PC-3 (cell line): ENCODE measurements at regions not wholly inside any gene's neighbourhood (a gene's known extent, or its start where the extent isn't known, plus 50 kb on each side); places are given as distances from the start of the nearest gene placed in this dataset.

Experiments used
- ATAC-seq: fragments of 200-7000 bp; cut with Tn5 transposase; 2 replicates; pipeline ENCODE4 v1.9.1; 2020; ENCODE audit warnings: mild to moderate bottlenecking, moderate library complexity
- BruUV-seq: library from RNA; stranded (reverse); fragments of 400-500 nt; replicated peaks from 2 replicates; lab custom pipeline; 2021; lab: Mats Ljungman, UMichigan
- CTCF ChIA-PET: fragments of 300-600 bp; sonication (Branson Sonifier 250); formaldehyde crosslinking; loops from one replicate; lab custom pipeline; 2022; ENCODE audit warnings: antibody characterized with exemption; lab: Charles Lee
- POLR2A ChIA-PET: fragments of 300-600 bp; sonication (Branson Sonifier 250); formaldehyde crosslinking; loops from one replicate; lab custom pipeline; 2022; ENCODE audit warnings: antibody characterized with exemption; ENCODE audit not compliant: unreplicated experiment; lab: Charles Lee
- DNase-seq: peaks from one replicate; pipeline ENCODE4 v3.0.0-alpha.2; 2015
- H2AFZ ChIP-seq: fragments of 300-600 bp; sonication (generic); 2 replicates; pipeline ENCODE4 v1.6.0; 2016; ENCODE audit warnings: antibody characterized with exemption, low read length
- H3F3A ChIP-seq: fragments of 300-600 bp; sonication (generic); one replicate; pipeline ENCODE4 v1.6.0; 2017; ENCODE audit warnings: antibody characterized with exemption, low read length, control low read depth, mild to moderate bottlenecking; ENCODE audit not compliant: unreplicated experiment
- H3K27ac ChIP-seq: fragments of 300-600 bp; sonication (generic); 2 replicates; pipeline ENCODE4 v1.5.1; 2016; ENCODE audit warnings: mild to moderate bottlenecking, low read length
- H3K27me3 ChIP-seq: fragments of 300-600 bp; sonication (generic); 2 replicates; pipeline ENCODE4 v1.6.1; 2016; ENCODE audit warnings: low read length, mixed read lengths
- H3K36me3 ChIP-seq: fragments of 300-600 bp; sonication (generic); 2 replicates; pipeline ENCODE4 v1.6.1; 2016; ENCODE audit warnings: low read depth, mixed run types, low read length, mixed read lengths
- H3K4me1 ChIP-seq: fragments of 300-600 bp; sonication (generic); 2 replicates; pipeline ENCODE4 v1.5.1; 2016; ENCODE audit warnings: low read length; ENCODE audit not compliant: insufficient read depth
- H3K4me2 ChIP-seq: fragments of 300-600 bp; sonication (generic); 2 replicates; pipeline ENCODE4 v1.6.0; 2016; ENCODE audit warnings: low read length
- H3K4me3 ChIP-seq: fragments of 300-600 bp; sonication (generic); 2 replicates; pipeline ENCODE4 v1.5.1; 2016; ENCODE audit warnings: mild to moderate bottlenecking, low read length, mixed read lengths
- H3K79me2 ChIP-seq: fragments of 300-600 bp; sonication (generic); 2 replicates; pipeline ENCODE4 v1.6.1; 2017; ENCODE audit warnings: low read length, mixed read lengths
- H3K9ac ChIP-seq: fragments of 300-600 bp; sonication (generic); 2 replicates; pipeline ENCODE4 v1.6.0; 2016; ENCODE audit warnings: mild to moderate bottlenecking, low read length
- H3K9me2 ChIP-seq: fragments of 300-600 bp; sonication (generic); replicated peaks from 2 replicates; pipeline ENCODE4 v1.6.1; 2016; ENCODE audit warnings: mixed run types, low read length, mixed read lengths
- H3K9me3 ChIP-seq: fragments of 300-600 bp; sonication (generic); 2 replicates; pipeline ENCODE4 v1.6.1; 2016; ENCODE audit warnings: low read length, mixed read lengths
- H4K20me1 ChIP-seq: fragments of 300-600 bp; sonication (generic); 2 replicates; pipeline ENCODE4 v1.6.1; 2016; ENCODE audit warnings: low read length, mixed read lengths
- EZH2 ChIP-seq: fragments of 300-600 bp; sonication (generic); IDR thresholded peaks from one replicate; pipeline ENCODE4 v1.6.1; 2017; ENCODE audit warnings: antibody characterized with exemption, mild to moderate bottlenecking, low read length; ENCODE audit not compliant: unreplicated experiment
- EZH2phosphoT487 ChIP-seq: fragments of 300-600 bp; sonication (generic); IDR thresholded peaks from 2 replicates; pipeline ENCODE4 v1.6.1; 2018; ENCODE audit warnings: mild to moderate bottlenecking, antibody characterized with exemption, low read length, borderline replicate concordance
- intact Hi-C: fragments of 100-400 bp; cut with micrococcal nuclease; formaldehyde crosslinking; loops from 2 replicates; pipeline ENCODE4 v1.9.0; 2023
- TF ChIP-seq, protein P1 (sequence below): fragments of 300-600 bp; sonication (generic); conservative IDR thresholded peaks from 2 replicates; pipeline ENCODE4 v1.5.1; 2017; ENCODE audit warnings: antibody characterized with exemption, low read depth, mild to moderate bottlenecking, low read length

DNA sequence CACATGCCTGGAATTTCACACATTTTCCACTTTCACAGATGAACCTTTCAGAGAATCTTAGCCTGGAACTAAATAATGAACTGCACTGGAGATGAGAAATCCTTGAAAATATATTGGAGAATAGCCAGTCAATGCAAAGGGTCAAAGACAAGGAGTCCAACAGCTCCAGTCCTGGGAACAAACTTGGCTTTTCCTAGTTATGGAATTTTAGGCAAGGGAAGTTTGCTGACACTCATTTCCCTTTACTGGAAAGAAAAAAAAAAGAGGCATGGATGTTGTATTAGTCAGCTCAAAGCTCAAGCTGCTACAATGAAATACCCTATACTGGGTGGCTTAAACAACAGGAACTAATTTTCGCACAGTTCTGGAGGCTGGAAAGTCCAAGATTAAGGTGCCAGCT lies 690.8 kb upstream of the ARPP21 start:
- intact Hi-C loops: no loop called here

DNA sequence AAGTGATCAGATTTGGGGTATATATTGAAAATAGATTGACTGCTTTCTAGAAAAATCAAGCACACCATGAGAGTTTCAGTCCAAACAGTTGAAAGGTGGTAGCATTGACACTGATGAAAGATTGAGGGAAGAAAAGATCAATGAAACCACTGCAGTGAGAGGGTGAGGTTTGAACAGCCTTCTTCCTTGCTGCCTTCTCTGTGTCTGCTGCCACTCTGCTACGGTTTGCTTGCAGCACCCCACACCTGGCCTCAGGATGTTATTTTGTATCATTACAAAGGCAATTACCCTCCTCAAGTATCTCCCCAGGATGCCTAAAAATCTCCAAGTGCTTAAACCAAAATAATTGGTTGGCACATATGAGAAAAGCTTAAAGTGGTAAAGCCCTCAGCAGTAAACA lies 683.6 kb upstream of the ARPP21 start:
- Histone ChIP-seq H3F3A (no peaks in the 10 kb centered on the region), H3K9me3 (peaks cover 48% of the 10 kb centered on the region; the same call in 1 of the 2 replicates), H3K4me1 (no peaks in the 10 kb centered on the region), H2AFZ (no peak overlapping the region), H3K79me2 (no peaks in the 10 kb centered on the region), H3K27me3 (no peaks in the 10 kb centered on the region), H3K27ac (no peak overlapping the region), H3K4me3 (no peak overlapping the region), H3K36me3 (no peaks in the 10 kb centered on the region), H3K9ac (no peak overlapping the region), H4K20me1 (no peaks in the 10 kb centered on the region), H3K4me2 (no peak overlapping the region), H3K9me2 (no peaks in the 10 kb centered on the region)
- intact Hi-C loops: no loop called here
- ATAC-seq: no peak
- ChIA-PET POLR2A (no interaction called here), CTCF (no interaction called here)
- TF ChIP-seq EZH2phosphoT487 (no peak), EZH2 (no peak)
- TF ChIP-seq, protein P1, sequence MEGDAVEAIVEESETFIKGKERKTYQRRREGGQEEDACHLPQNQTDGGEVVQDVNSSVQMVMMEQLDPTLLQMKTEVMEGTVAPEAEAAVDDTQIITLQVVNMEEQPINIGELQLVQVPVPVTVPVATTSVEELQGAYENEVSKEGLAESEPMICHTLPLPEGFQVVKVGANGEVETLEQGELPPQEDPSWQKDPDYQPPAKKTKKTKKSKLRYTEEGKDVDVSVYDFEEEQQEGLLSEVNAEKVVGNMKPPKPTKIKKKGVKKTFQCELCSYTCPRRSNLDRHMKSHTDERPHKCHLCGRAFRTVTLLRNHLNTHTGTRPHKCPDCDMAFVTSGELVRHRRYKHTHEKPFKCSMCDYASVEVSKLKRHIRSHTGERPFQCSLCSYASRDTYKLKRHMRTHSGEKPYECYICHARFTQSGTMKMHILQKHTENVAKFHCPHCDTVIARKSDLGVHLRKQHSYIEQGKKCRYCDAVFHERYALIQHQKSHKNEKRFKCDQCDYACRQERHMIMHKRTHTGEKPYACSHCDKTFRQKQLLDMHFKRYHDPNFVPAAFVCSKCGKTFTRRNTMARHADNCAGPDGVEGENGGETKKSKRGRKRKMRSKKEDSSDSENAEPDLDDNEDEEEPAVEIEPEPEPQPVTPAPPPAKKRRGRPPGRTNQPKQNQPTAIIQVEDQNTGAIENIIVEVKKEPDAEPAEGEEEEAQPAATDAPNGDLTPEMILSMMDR: no peak
- no TSS peak for BruUV-seq
- DNase-seq: no peak

More for the DNA sequence above, 690.8 kb upstream of the ARPP21 start:
- DNase-seq: no peak
- ChIA-PET POLR2A (no interaction called here), CTCF (no interaction called here)
- Histone ChIP-seq H3K27ac (no peak overlapping the region), H3F3A (no peaks in the 10 kb centered on the region), H3K9me2 (no peaks in the 10 kb centered on the region), H3K4me2 (no peak overlapping the region), H4K20me1 (no peaks in the 10 kb centered on the region), H3K36me3 (no peaks in the 10 kb centered on the region), H3K9me3 (peaks cover 38% of the 10 kb centered on the region), H3K4me3 (no peak overlapping the region), H3K79me2 (no peaks in the 10 kb centered on the region), H3K9ac (no peak overlapping the region), H2AFZ (no peak overlapping the region), H3K4me1 (no peaks in the 10 kb centered on the region), H3K27me3 (no peaks in the 10 kb centered on the region)
- BruUV-seq: no TSS peak
- no peak for ATAC-seq
- TF ChIP-seq, protein P1: no peak

DNA sequence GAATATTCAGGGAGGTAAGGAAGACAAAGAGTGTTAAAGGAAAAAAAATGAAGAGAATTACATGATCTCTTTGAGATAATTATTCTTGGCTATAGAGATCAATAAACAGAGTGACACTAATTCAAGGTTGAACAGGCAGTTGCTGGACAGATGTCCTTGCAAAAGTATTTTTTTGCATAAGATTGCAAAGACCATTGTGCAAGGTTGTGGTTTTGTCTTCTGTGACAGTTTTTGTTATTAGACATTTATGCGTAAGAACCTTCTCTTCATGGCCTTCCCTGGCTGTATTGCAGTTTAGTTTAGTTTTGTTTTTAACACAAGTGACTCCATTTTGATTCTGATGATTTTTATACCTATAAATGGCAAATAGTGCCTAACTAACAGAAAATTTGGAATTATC lies 682.8 kb upstream of the ARPP21 start:
- Histone ChIP-seq H2AFZ (no peak overlapping the region), H4K20me1 (no peaks in the 10 kb centered on the region), H3K9ac (no peak overlapping the region), H3K79me2 (no peaks in the 10 kb centered on the region), H3K4me1 (no peaks in the 10 kb centered on the region), H3K9me2 (no peaks in the 10 kb centered on the region), H3K9me3 (peaks cover 44% of the 10 kb centered on the region; the same call in 1 of the 2 replicates), H3K4me3 (no peak overlapping the region), H3K27me3 (no peaks in the 10 kb centered on the region), H3K27ac (no peak overlapping the region), H3F3A (no peaks in the 10 kb centered on the region), H3K4me2 (no peak overlapping the region), H3K36me3 (no peaks in the 10 kb centered on the region)
- intact Hi-C loops: no loop called here
- DNase-seq (no peak), ATAC-seq (no peak)
- no TSS peak for BruUV-seq
- ChIA-PET CTCF (no interaction called here), POLR2A (no interaction called here)
- TF ChIP-seq, protein P1: no peak
- TF ChIP-seq EZH2: no peak
